OCI-LY3 (cell line): ENCODE measurements at regions not wholly inside any gene's neighbourhood (a gene's known extent, or its start where the extent isn't known, plus 50 kb on each side); places are given as distances from the start of the nearest gene placed in this dataset.

Experiments
- H2AFZ ChIP-seq: fragments of 200-600, 300-600 bp; shearing (Covaris generic); 2 replicates; pipeline ENCODE4 v1.6.0; 2014; ENCODE audit warnings: antibody characterized with exemption, low read depth, low read length
- H3K27ac ChIP-seq: fragments of 200-600, 300-600 bp; sonication (generic); 2 replicates; pipeline ENCODE4 v1.5.1; 2014; ENCODE audit warnings: mild to moderate bottlenecking, low read length, moderate library complexity, mixed read lengths
- H3K27me3 ChIP-seq: fragments of 200-600, 300-600 bp; sonication (generic); 2 replicates; pipeline ENCODE4 v1.6.1; 2014; ENCODE audit warnings: low read depth, low read length, mixed read lengths
- H3K36me3 ChIP-seq: fragments of 200-600, 300-600 bp; sonication (generic); replicated peaks from 2 replicates; pipeline ENCODE3; 2014; ENCODE audit warnings: low read depth, low read length, mixed read lengths
- H3K4me1 ChIP-seq: fragments of 300-600, 200-600 bp; sonication (generic); 2 replicates; pipeline ENCODE4 v1.6.1; 2014; ENCODE audit warnings: low read length, mixed read lengths
- H3K4me2 ChIP-seq: fragments of 200-600, 300-600 bp; sonication (generic); 2 replicates; pipeline ENCODE4 v1.6.1; 2014; ENCODE audit warnings: low read length, mixed read lengths
- H3K4me3 ChIP-seq: fragments of 300-600, 200-600 bp; sonication (generic); 2 replicates; pipeline ENCODE4 v1.5.1; 2014; ENCODE audit warnings: antibody characterized with exemption, mild to moderate bottlenecking, low read length, moderate library complexity
- H3K79me2 ChIP-seq: fragments of 300-600, 200-600 bp; shearing (Covaris generic); 2 replicates; pipeline ENCODE4 v1.6.1; 2014; ENCODE audit warnings: mild to moderate bottlenecking, low read length, mixed read lengths
- H3K9ac ChIP-seq: fragments of 300-600, 200-600 bp; shearing (Covaris generic); 2 replicates; pipeline ENCODE4 v1.6.0; 2014; ENCODE audit warnings: mild to moderate bottlenecking, low read length, moderate library complexity
- H3K9me3 ChIP-seq: fragments of 200-600, 300-600 bp; shearing (Covaris generic); 2 replicates; pipeline ENCODE4 v1.6.1; 2014; ENCODE audit warnings: low read length, mixed read lengths; ENCODE audit not compliant: insufficient read depth
- H4K20me1 ChIP-seq: fragments of 200-600, 300-600 bp; sonication (generic); 2 replicates; pipeline ENCODE4 v1.6.1; 2016; ENCODE audit warnings: low read length, mixed read lengths; ENCODE audit not compliant: insufficient read depth
- EZH2phosphoT487 ChIP-seq: fragments of 200-600 bp; shearing (Covaris generic); IDR thresholded peaks from 2 replicates; pipeline ENCODE4 v1.6.1; 2018; ENCODE audit warnings: antibody characterized with exemption, mixed run types, low read depth
- TF ChIP-seq, protein P1 (sequence below): fragments of 200-600, 300-600 bp; sonication (generic); IDR thresholded peaks from 2 replicates; pipeline ENCODE4 v1.5.1; 2014; ENCODE audit warnings: antibody characterized with exemption, low read length, low read depth

- no peak overlapping the region for H3K27ac ChIP-seq
- no peaks in the 10 kb centered on the region for H4K20me1 ChIP-seq
- H3K4me3 ChIP-seq: no peak overlapping the region
- TF ChIP-seq, protein P1, sequence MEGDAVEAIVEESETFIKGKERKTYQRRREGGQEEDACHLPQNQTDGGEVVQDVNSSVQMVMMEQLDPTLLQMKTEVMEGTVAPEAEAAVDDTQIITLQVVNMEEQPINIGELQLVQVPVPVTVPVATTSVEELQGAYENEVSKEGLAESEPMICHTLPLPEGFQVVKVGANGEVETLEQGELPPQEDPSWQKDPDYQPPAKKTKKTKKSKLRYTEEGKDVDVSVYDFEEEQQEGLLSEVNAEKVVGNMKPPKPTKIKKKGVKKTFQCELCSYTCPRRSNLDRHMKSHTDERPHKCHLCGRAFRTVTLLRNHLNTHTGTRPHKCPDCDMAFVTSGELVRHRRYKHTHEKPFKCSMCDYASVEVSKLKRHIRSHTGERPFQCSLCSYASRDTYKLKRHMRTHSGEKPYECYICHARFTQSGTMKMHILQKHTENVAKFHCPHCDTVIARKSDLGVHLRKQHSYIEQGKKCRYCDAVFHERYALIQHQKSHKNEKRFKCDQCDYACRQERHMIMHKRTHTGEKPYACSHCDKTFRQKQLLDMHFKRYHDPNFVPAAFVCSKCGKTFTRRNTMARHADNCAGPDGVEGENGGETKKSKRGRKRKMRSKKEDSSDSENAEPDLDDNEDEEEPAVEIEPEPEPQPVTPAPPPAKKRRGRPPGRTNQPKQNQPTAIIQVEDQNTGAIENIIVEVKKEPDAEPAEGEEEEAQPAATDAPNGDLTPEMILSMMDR: no peak
- no peak for TF ChIP-seq EZH2phosphoT487
- no peaks in the 10 kb centered on the region for H3K9me3 ChIP-seq
- H3K79me2 ChIP-seq: no peaks in the 10 kb centered on the region
- no peaks in the 10 kb centered on the region for H3K4me1 ChIP-seq
- no peak overlapping the region for H3K4me2 ChIP-seq
- H3K9ac ChIP-seq: no peak overlapping the region
- no peak overlapping the region for H2AFZ ChIP-seq
- peaks cover 49% of the 10 kb centered on the region for H3K27me3 ChIP-seq
- H3K36me3 ChIP-seq: no peaks in the 10 kb centered on the region
Observed at GRCh38 chr15:69810431-69811354, 287.0 kb downstream of the TLE3 start.

DNA sequence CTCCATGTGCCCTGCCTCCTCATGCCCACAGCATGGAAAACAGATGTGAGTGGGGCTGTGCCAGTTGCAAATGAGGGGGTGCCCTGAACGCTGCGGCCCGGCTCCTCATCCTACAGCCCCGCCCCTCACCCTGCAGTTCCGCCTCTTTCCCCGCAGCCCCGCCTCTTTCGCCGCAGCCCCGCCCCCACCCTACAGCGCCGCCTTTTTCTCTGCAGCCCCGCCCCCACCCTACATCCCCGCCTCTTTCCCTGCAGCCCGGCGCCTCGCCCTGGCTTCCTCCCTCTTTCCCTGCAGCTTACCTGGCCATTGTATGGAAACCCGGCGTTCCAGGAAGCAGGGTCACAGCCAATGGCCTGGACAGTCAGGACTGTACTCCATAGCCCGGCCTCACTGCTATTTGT lies 284.9 kb downstream of the TLE3 start:
- Histone ChIP-seq H4K20me1 (no peaks in the 10 kb centered on the region), H2AFZ (no peak overlapping the region), H3K4me2 (no peak overlapping the region)

GRCh38 chr15:69813881-69814280 lies 283.8 kb downstream of the TLE3 start:
- peaks cover 41% of the 10 kb centered on the region for H3K27me3 ChIP-seq
- no peak overlapping the region for H3K27ac ChIP-seq
- no peaks in the 10 kb centered on the region for H3K4me1 ChIP-seq
- H3K9me3 ChIP-seq: no peaks in the 10 kb centered on the region
- no peak overlapping the region for H2AFZ ChIP-seq
- H3K4me3 ChIP-seq: no peak overlapping the region
- no peak for TF ChIP-seq EZH2phosphoT487
- TF ChIP-seq, protein P1: no peak
- H3K79me2 ChIP-seq: no peaks in the 10 kb centered on the region
- no peaks in the 10 kb centered on the region for H4K20me1 ChIP-seq
- no peak overlapping the region for H3K4me2 ChIP-seq
- no peak overlapping the region for H3K9ac ChIP-seq
- H3K36me3 ChIP-seq: no peaks in the 10 kb centered on the region

More for the DNA sequence above, 284.9 kb downstream of the TLE3 start:
- Histone ChIP-seq H3K9ac (no peak overlapping the region), H3K9me3 (no peaks in the 10 kb centered on the region), H3K36me3 (no peaks in the 10 kb centered on the region), H3K27me3 (peaks cover 43% of the 10 kb centered on the region), H3K27ac (no peak overlapping the region), H3K4me1 (no peaks in the 10 kb centered on the region), H3K4me3 (no peak overlapping the region), H3K79me2 (no peaks in the 10 kb centered on the region)
- no peak for TF ChIP-seq EZH2phosphoT487
- TF ChIP-seq, protein P1: no peak

DNA sequence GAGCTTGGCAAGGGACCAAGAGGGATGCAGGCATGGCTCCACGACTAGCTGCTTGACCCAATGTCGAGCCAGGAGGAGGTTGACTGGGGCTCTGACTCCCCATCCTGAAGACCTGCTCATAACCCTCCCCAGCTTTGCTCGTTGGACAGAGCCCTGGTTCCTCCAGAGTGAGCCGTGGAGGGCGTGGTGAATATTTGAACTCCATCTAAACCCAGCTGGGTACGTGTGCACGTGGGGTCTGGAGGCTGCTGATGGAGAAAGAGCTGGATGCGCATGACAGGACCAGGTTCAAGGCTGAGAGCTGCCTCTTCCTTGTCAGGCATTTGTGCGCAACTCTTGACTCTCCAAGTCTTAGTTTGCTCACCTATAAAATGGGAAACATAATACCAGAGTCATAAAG lies 282.8 kb downstream of the TLE3 start:
- Histone ChIP-seq H3K36me3 (no peaks in the 10 kb centered on the region), H3K27me3 (peaks cover 42% of the 10 kb centered on the region), H4K20me1 (no peaks in the 10 kb centered on the region), H3K9ac (no peak overlapping the region), H3K27ac (no peak overlapping the region), H2AFZ (no peak overlapping the region), H3K4me1 (no peaks in the 10 kb centered on the region), H3K4me2 (no peak overlapping the region), H3K9me3 (no peaks in the 10 kb centered on the region), H3K4me3 (no peak overlapping the region), H3K79me2 (no peaks in the 10 kb centered on the region)
- TF ChIP-seq, protein P1: no peak
- no peak for TF ChIP-seq EZH2phosphoT487
